H1 (cell line): ENCODE measurements at regions not wholly inside any gene's neighbourhood (a gene's known extent, or its start where the extent isn't known, plus 50 kb on each side); places are given as distances from the start of the nearest gene placed in this dataset.

ENCODE experiments used
- CTCF ChIA-PET: fragments of 300-600 bp; sonication (Branson Sonifier 250); formaldehyde crosslinking; loops from one replicate; lab custom pipeline; 2021; ENCODE audit not compliant: partially characterized antibody; lab: Charles Lee
- POLR2A ChIA-PET: fragments of 300-600 bp; sonication (Branson Sonifier 250); formaldehyde crosslinking; loops from one replicate; lab custom pipeline; 2021; ENCODE audit warnings: inconsistent platforms; ENCODE audit not compliant: partially characterized antibody; lab: Charles Lee
- DNase-seq, 2 experiments: peaks; one replicate each; pipeline versions ENCODE4 v3.0.0 to v3.0.0-alpha.2; 2010 to 2022; ENCODE audit warnings: low spot score in 2 of 2, low read depth in 1 of 2, mixed read lengths in 1 of 2
- FAIRE-seq: peaks from 2 replicates; lab custom pipeline; 2011; peaks lifted over from hg19 to GRCh38; lab: Jason Lieb, UNC
- H2AFZ ChIP-seq: 2 replicates; pipeline ENCODE4 v1.8.1; 2012; ENCODE audit warnings: low read length, inconsistent platforms
- H2AK5ac ChIP-seq: 2 replicates; pipeline ENCODE4 v1.6.1; 2013; ENCODE audit warnings: low read depth, low read length
- H2BK120ac ChIP-seq: replicated peaks from 2 replicates; pipeline ENCODE3; 2013; ENCODE audit warnings: low read depth, low read length, inconsistent platforms
- H2BK12ac ChIP-seq: 2 replicates; pipeline ENCODE4 v1.6.1; 2013; ENCODE audit warnings: low read depth, low read length
- H2BK15ac ChIP-seq: 2 replicates; pipeline ENCODE4 v1.6.1; 2013; ENCODE audit warnings: low read length
- H2BK20ac ChIP-seq: 2 replicates; pipeline ENCODE4 v1.6.1; 2013; ENCODE audit warnings: low read length
- H2BK5ac ChIP-seq: 2 replicates; pipeline ENCODE4 v1.6.1; 2013; ENCODE audit warnings: low read depth, low read length
- H3K14ac ChIP-seq: 2 replicates; pipeline ENCODE4 v1.6.1; 2013; ENCODE audit warnings: inconsistent platforms; ENCODE audit not compliant: insufficient read length
- H3K18ac ChIP-seq: 2 replicates; pipeline ENCODE4 v1.6.1; 2013; ENCODE audit warnings: low read length; ENCODE audit errors: extremely low read depth
- H3K23ac ChIP-seq: 2 replicates; pipeline ENCODE4 v1.6.1; 2013; ENCODE audit warnings: inconsistent platforms; ENCODE audit not compliant: insufficient read length
- H3K23me2 ChIP-seq: 2 replicates; pipeline ENCODE4 v1.6.1; 2013; ENCODE audit warnings: low read depth, low read length
- H3K27ac ChIP-seq: 2 replicates; pipeline ENCODE4 v1.6.1; 2011; ENCODE audit warnings: low read depth, low read length, inconsistent platforms
- H3K27me3 ChIP-seq, 4 experiments: replicated peaks in 1 of 4; 1 replicate in 1 of 4; 2 replicates in 3 of 4; pipeline versions ENCODE4 v1.6.1 to v1.8.1; 2011 to 2013; ENCODE audit warnings: low read length in 3 of 4, mild to moderate bottlenecking in 3 of 4, inconsistent platforms in 2 of 4, mixed read lengths in 2 of 4, moderate library complexity in 1 of 4; ENCODE audit not compliant: control insufficient read depth in 3 of 4, insufficient read depth in 3 of 4; ENCODE audit errors: extremely low read depth in 1 of 4
- H3K36me3 ChIP-seq, 4 experiments: 2 replicates each; pipeline versions ENCODE4 v1.6.1 to v1.8.1; 2011 to 2013; ENCODE audit warnings: mild to moderate bottlenecking in 4 of 4, low read length in 3 of 4, moderate library complexity in 2 of 4, control low read depth in 1 of 4, inconsistent platforms in 1 of 4; ENCODE audit not compliant: insufficient read depth in 4 of 4, control insufficient read depth in 2 of 4
- H3K4ac ChIP-seq: replicated peaks from 2 replicates; pipeline ENCODE3; 2013; ENCODE audit warnings: low read length, low read depth, mixed read lengths, inconsistent platforms; ENCODE audit not compliant: insufficient read length
- H3K4me1 ChIP-seq, 4 experiments: replicated peaks in 1 of 4; 1 replicate in 1 of 4; 2 replicates in 3 of 4; pipeline versions ENCODE4 v1.6.1 to v1.8.1; 2011 to 2013; ENCODE audit warnings: low read length in 3 of 4, inconsistent platforms in 2 of 4, mixed read lengths in 1 of 4; ENCODE audit not compliant: insufficient read depth in 4 of 4, control insufficient read depth in 3 of 4
- H3K4me2 ChIP-seq, 2 experiments: 2 replicates each; pipeline versions ENCODE4 v1.6.1 to v1.8.1; 2011 to 2013; ENCODE audit warnings: low read depth in 2 of 2, low read length in 2 of 2, control low read depth in 1 of 2, inconsistent platforms in 1 of 2, mild to moderate bottlenecking in 1 of 2; ENCODE audit not compliant: insufficient read depth in 1 of 2
- H3K4me3 ChIP-seq, 4 experiments: fragments of 200-600, 300-600 bp in 1 of 4; sonication (generic), shearing (Covaris generic), sonication (Bioruptor Twin) in 1 of 4; 2 replicates each; pipeline versions ENCODE4 v1.5.1 to v1.8.1; 2011 to 2016; ENCODE audit warnings: low read length in 4 of 4, low read depth in 3 of 4, control low read depth in 2 of 4, inconsistent platforms in 2 of 4, mild to moderate bottlenecking in 2 of 4, mixed read lengths in 1 of 4, moderate library complexity in 1 of 4; ENCODE audit not compliant: insufficient read depth in 2 of 4; ENCODE audit errors: extremely low read depth in 1 of 4
- H3K56ac ChIP-seq: replicated peaks from 2 replicates; pipeline ENCODE3; 2013; ENCODE audit warnings: low read depth, mild to moderate bottlenecking, mixed read lengths, low read length, inconsistent platforms; ENCODE audit not compliant: insufficient read length
- H3K79me1 ChIP-seq: 2 replicates; pipeline ENCODE4 v1.6.1; 2013; ENCODE audit warnings: low read depth, low read length, control low read depth
- H3K79me2 ChIP-seq, 2 experiments: 2 replicates each; pipeline versions ENCODE4 v1.6.1 to v1.8.1; 2012 to 2013; ENCODE audit warnings: low read length in 2 of 2, mild to moderate bottlenecking in 2 of 2, inconsistent platforms in 1 of 2; ENCODE audit not compliant: insufficient read depth in 2 of 2, control insufficient read depth in 1 of 2
- H3K9ac ChIP-seq, 4 experiments: replicated peaks in 1 of 4; 1 replicate in 1 of 4; 2 replicates in 3 of 4; pipeline versions ENCODE4 v1.6.1 to v1.8.1; 2011 to 2013; ENCODE audit warnings: low read depth in 3 of 4, low read length in 3 of 4, control low read depth in 2 of 4, mild to moderate bottlenecking in 2 of 4, moderate library complexity in 2 of 4, inconsistent platforms in 1 of 4; ENCODE audit errors: extremely low read depth in 1 of 4
- H3K9me3 ChIP-seq, 2 experiments: 2 replicates each; pipeline versions ENCODE4 v1.6.1 to v1.8.1; 2012 to 2013; ENCODE audit warnings: mild to moderate bottlenecking in 2 of 2, moderate library complexity in 2 of 2, control low read depth in 1 of 2, inconsistent platforms in 1 of 2, low read depth in 1 of 2, low read length in 1 of 2, mixed read lengths in 1 of 2; ENCODE audit not compliant: insufficient read depth in 2 of 2
- H4K20me1 ChIP-seq, 2 experiments: replicated peaks in 1 of 2; 2 replicates each; pipeline versions ENCODE3 to v1.8.1; 2011 to 2013; ENCODE audit warnings: inconsistent platforms in 2 of 2, low read length in 2 of 2, mild to moderate bottlenecking in 1 of 2; ENCODE audit not compliant: insufficient read depth in 2 of 2, control insufficient read depth in 1 of 2
- H4K5ac ChIP-seq: 2 replicates; pipeline ENCODE4 v1.6.1; 2013; ENCODE audit warnings: low read length, low read depth, mixed read lengths, inconsistent platforms; ENCODE audit not compliant: insufficient read length
- H4K8ac ChIP-seq: 2 replicates; pipeline ENCODE4 v1.8.0; 2013; ENCODE audit warnings: mild to moderate bottlenecking, moderate library complexity, low read length, inconsistent platforms; ENCODE audit not compliant: insufficient read depth; ENCODE audit errors: extremely low read depth
- H4K91ac ChIP-seq: replicated peaks from 2 replicates; pipeline ENCODE3; 2013; ENCODE audit warnings: low read length, mixed read lengths, inconsistent platforms; ENCODE audit not compliant: insufficient read length
- ASH2L ChIP-seq: fragments of 200-600, 300-600 bp; sonication (generic); IDR thresholded peaks from one replicate; pipeline ENCODE4 v1.7.1; 2017; ENCODE audit warnings: low read length
- BACH1 ChIP-seq: IDR thresholded peaks from 2 replicates; pipeline ENCODE4 v1.6.1; 2012; ENCODE audit warnings: low read length, improper control_type of control experiment
- CHD1 ChIP-seq: IDR thresholded peaks from 2 replicates; pipeline ENCODE4 v1.6.1; 2012; ENCODE audit warnings: low read depth, low read length, improper control_type of control experiment
- JUN ChIP-seq: IDR thresholded peaks from 2 replicates; pipeline ENCODE4 v1.6.1; 2011; ENCODE audit warnings: low read depth, mild to moderate bottlenecking, improper control_type of control experiment, low read length
- SIRT6 ChIP-seq: IDR thresholded peaks from one replicate; pipeline ENCODE4 v1.7.1; 2012; ENCODE audit warnings: low read length, inconsistent platforms
- SIX5 ChIP-seq: IDR thresholded peaks from 2 replicates; pipeline ENCODE4 v1.6.1; 2011; ENCODE audit warnings: mild to moderate bottlenecking, low read depth, low read length
- SP1 ChIP-seq: IDR thresholded peaks from 2 replicates; pipeline ENCODE4 v1.6.1; 2011; ENCODE audit warnings: low read depth, low read length
- TEAD4 ChIP-seq: IDR thresholded peaks from 2 replicates; pipeline ENCODE4 v1.6.1; 2012; ENCODE audit warnings: low read depth, low read length, inconsistent platforms, mixed read lengths
- WGBS, 2 experiments: shearing (Covaris generic) in 1 of 2; methylation state at CpG; one replicate each; pipeline versions ENCODE4 v1.1.6 to v1.1.7; 2013 to 2015; ENCODE audit warnings: low lambda C conversion rate in 2 of 2, mixed read lengths in 2 of 2, inconsistent platforms in 1 of 2, low coverage in 1 of 2, missing lambda C conversion rate in 1 of 2; ENCODE audit not compliant: insufficient replicate concordance in 2 of 2, insufficient coverage in 1 of 2, insufficient read length in 1 of 2; ENCODE audit errors: extremely low coverage in 1 of 2, missing lambda C conversion rate in 1 of 2; 5-methylcytosine and 5-hydroxymethylcytosine counted together

GRCh38 chr2:41326851-41327250 is 721.0 kb upstream of the PKDCC start:
- DNase-seq: no peak

More at GRCh38 chr2:41326851-41327250, 721.0 kb upstream of the PKDCC start:
- Histone ChIP-seq H3K27me3 (no peaks in the 10 kb centered on the region), H3K36me3 (no peaks in the 10 kb centered on the region), H3K79me1 (no peaks in the 10 kb centered on the region), H2BK5ac (no peak overlapping the region), H2BK12ac (no peak overlapping the region), H2BK120ac (no peak overlapping the region), H3K23ac (no peak overlapping the region), H3K4me3 (no peak overlapping the region), H2BK15ac (no peak overlapping the region), H2AK5ac (no peak overlapping the region), H4K8ac (no peak overlapping the region), H3K4me1 (no peaks in the 10 kb centered on the region; a peak in 1 of 7 replicates), H3K23me2 (no peaks in the 10 kb centered on the region), H3K4me2 (no peak overlapping the region), H3K56ac (no peak overlapping the region), H2AFZ (peak overlapping the region; percentile 88; the same call in 1 of the 2 replicates), H3K9me3 (peaks cover 0 to 4% of the 10 kb centered on the region in 2 experiments; a peak in 2 of 4 replicates), H2BK20ac (no peak overlapping the region), H4K20me1 (no peaks in the 10 kb centered on the region), H4K91ac (no peak overlapping the region), H4K5ac (no peak overlapping the region), H3K79me2 (no peaks in the 10 kb centered on the region), H3K18ac (no peak overlapping the region), H3K27ac (no peak overlapping the region), H3K14ac (no peak overlapping the region), H3K4ac (no peak overlapping the region), H3K9ac (no peak overlapping the region)
- 63% methylated on average over 2 of the region's 2 CpGs; no CpG with 5 or more reads in 1 of the 2 experiments for WGBS, 2 experiments
- POLR2A ChIA-PET: no interaction called here
- CTCF ChIA-PET: interaction anchor here (1.0 kb wide), 1 partner anchor 73 kb away, joined by 4 read pairs; no protein-coding TSS in a partner anchor
- no peak for TF ChIP-seq BACH1
- 0 out of 2 replicates have a peak, but pooled peaks have one; percentile 18 for TF ChIP-seq SP1
- no peak for TF ChIP-seq SIRT6
- TF ChIP-seq SIX5: no peak
- TF ChIP-seq JUN: no peak
- peak; percentile 51; the same call in 1 of the 2 replicates for TF ChIP-seq TEAD4
- no peak for TF ChIP-seq CHD1
- no peak for TF ChIP-seq ASH2L
- FAIRE-seq: no peak
